ENCODE measurements at regions not wholly inside any gene's neighbourhood (a gene's known extent, or its start where the extent isn't known, plus 50 kb on each side); places are given as distances from the start of the nearest gene placed in this dataset.
"Not testable (repeated sequence)": the region's sequence is repeated elsewhere in the genome, so short reads cannot be mapped to it uniquely, and the experiment has no call there.

DNA sequence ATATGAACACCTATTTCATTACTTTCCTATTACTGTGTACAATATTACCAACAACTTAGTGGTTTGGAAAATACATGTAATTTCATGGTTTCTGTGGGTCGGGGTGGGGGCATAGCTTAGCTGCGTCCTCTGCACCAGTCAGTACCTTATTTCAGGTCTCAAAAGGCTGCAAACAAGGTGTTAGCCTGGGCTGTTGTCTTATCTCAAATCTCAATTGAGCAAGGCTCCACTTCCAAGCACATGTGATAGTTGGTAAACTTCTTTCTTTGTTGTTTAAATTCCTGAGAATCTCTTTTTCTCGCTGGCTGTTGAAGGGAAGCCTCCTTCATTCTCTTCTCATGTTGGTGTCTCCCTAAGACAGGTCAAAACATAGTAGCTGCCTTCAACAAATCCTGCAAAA lies 485.4 kb downstream of the AMY1C start:
- TF ChIP-seq CTCF (IDR thresholded peaks at IDR 0.05; ENCODE audit: low read depth, low read length, missing control alignments) = no peak
- DNase-seq (ENCODE audit: extremely low read depth, low read depth) = no peak
- H3K4me3 ChIP-seq (replicated peaks; ENCODE audit: low read depth, low read length) = no peak overlapping the region

DNA sequence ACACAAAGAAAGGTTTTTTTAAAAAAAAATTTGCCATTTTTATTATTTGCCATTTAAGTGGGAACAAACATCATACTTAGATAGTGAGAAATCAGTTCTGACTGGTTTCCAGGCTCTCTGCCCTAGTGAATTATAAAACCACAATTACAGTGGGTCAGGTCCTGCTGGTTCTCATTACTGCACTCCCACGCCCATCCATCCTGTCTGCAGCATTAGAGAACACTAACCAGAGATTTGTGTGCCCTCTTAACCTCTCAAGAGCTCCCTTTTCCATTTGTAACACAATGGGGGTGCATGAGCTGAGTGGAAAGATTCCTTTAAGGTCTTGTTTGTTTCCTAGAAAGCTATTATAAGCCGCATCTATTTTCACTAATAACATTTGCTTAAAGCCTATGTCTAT lies 489.3 kb downstream of the AMY1C start:
- H3K4me3 ChIP-seq (replicated peaks; ENCODE audit: low read depth, low read length) = no peak overlapping the region
- no peak for TF ChIP-seq CTCF (IDR thresholded peaks at IDR 0.05; ENCODE audit: low read depth, low read length, missing control alignments)
- no peak for DNase-seq (ENCODE audit: extremely low read depth, low read depth)

GRCh38 chr1:104248385-104248784 lies 498.7 kb downstream of the AMY1C start:
- TF ChIP-seq CTCF (IDR thresholded peaks at IDR 0.05; ENCODE audit: low read depth, low read length, missing control alignments) = no peak
- DNase-seq (ENCODE audit: extremely low read depth, low read depth) = no peak

DNA sequence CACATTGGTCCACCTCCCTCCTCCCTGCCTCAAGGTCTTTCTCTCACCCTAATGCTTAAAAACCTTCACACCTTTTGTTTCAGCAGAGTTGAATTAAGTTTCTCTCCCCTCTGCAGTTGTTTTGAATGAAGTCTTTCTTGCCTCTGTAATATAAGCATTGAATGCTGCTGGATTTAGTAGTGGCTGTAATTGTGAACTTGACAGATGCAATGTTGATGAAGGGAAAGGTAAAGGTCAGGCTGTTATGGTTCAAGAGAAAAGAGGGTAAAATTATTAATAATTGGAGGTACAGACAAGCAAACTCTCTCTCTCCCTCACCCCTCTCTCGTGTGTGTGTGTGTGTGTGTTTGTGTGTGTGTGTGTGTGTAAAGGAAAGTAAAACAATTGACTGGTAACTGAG lies 509.8 kb downstream of the AMY1C start:
- DNase-seq (ENCODE audit: extremely low read depth, low read depth) = no peak
- no peak for TF ChIP-seq CTCF (IDR thresholded peaks at IDR 0.05; ENCODE audit: low read depth, low read length, missing control alignments)
- no peak overlapping the region for H3K4me3 ChIP-seq (replicated peaks; ENCODE audit: low read depth, low read length)

More at GRCh38 chr1:104248385-104248784, 498.7 kb downstream of the AMY1C start:
- no peak overlapping the region for H3K4me3 ChIP-seq (replicated peaks; ENCODE audit: low read depth, low read length)

DNA sequence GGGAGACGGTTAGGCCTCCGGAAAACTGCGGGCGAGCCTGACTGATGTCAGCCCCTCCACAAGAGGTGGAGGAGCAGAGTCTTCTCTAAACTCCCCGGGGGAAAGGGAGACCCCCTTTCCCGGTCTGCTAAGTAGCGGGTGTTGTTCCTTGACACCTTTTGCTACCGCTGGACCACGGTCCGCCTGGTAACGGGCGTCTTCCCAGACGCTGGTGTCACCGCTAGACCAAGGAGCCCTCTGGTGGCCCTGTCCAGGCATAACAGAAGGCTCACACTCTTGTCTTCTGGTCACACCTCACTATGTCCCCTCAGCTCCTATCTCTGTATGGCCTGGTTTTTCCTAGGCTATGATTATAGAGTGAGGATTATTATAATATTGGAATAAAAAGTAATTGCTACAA lies 513.4 kb downstream of the AMY1C start:
- H3K4me3 ChIP-seq (replicated peaks; ENCODE audit: low read depth, low read length); DNase-seq (ENCODE audit: extremely low read depth, low read depth): not testable (repeated sequence)

DNA sequence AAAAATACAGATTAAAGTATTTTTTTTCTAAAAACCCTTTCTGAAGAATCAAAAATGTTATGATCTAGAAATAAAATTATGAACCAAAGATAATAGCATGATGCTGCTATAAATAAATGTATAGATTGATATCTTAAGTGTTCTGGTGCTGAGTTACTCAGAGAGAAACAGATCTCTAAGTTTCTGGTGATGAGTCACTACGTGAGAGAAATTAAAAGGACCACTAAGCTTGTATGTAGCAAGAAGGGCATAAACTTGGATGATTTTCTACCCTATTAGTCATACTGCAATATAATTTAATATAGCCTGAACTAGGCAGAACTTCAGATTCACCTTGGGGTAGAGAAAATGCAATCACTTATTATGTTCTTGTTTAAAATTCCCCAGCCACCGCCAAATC lies 514.8 kb downstream of the AMY1C start:
- no peak for TF ChIP-seq CTCF (IDR thresholded peaks at IDR 0.05; ENCODE audit: low read depth, low read length, missing control alignments)
- no peak for DNase-seq (ENCODE audit: extremely low read depth, low read depth)
- no peak overlapping the region for H3K4me3 ChIP-seq (replicated peaks; ENCODE audit: low read depth, low read length)

GRCh38 chr1:104265163-104265562 lies 515.5 kb downstream of the AMY1C start:
- no peak for TF ChIP-seq CTCF (IDR thresholded peaks at IDR 0.05; ENCODE audit: low read depth, low read length, missing control alignments)
- H3K4me3 ChIP-seq (replicated peaks; ENCODE audit: low read depth, low read length) = no peak overlapping the region
- DNase-seq (ENCODE audit: extremely low read depth, low read depth) = no peak
